ENCODE measurements at regions not wholly inside any gene's neighbourhood (a gene's known extent, or its start where the extent isn't known, plus 50 kb on each side); places are given as distances from the start of the nearest gene placed in this dataset.
A peak's percentile ranks its signal among the peaks of the same experiment; 100 is the strongest.

GRCh38 chr11:19552161-19552560 lies 160.5 kb upstream of the NAV2 start:
- Histone ChIP-seq H3K4me3 (no peak overlapping the region), H3K36me3 (ENCODE audit: insufficient read depth in 1 of 2, low read depth in 1 of 2) (no peaks in the 10 kb centered on the region), H3K4me1 (no peaks in the 10 kb centered on the region), H3K9me3 (no peaks in the 10 kb centered on the region), H3K27ac (no peak overlapping the region), H3K27me3 (ENCODE audit: insufficient read depth in 3 of 3, low read length in 2 of 3) (no peaks in the 10 kb centered on the region)
- intact Hi-C loops (cut with DNase I) = loop anchor here (1.0 to 5.0 kb wide), 6 partner anchors 235 to 481 kb away; no protein-coding TSS in a partner anchor
- no peak for TF ChIP-seq CTCF (IDR thresholded peaks at IDR 0.05)
- no peak for DNase-seq
- WGBS, 3 donors = 79 to 89% (median 86%) methylated on average over 8 of the region's 8 CpGs
- ATAC-seq = no peak

DNA sequence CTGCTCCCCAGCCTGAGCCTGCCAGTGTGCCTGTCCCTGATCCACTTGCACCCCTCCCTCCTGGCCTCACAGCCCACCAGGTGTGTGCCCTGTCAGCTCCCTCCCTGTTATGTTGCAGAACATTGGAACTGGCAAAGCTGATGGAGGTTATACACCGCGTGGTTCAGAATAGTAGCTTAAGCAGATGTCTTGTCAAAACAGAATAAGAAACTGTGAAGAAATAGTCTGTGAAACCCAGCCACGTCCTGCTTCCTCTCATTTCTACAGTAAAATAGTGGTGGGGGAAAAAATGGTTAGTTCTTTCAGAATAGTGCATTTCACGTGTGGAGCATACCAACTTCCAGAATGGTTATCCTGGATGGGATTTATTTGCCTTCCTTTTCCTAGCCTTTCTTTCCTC lies 161.2 kb upstream of the NAV2 start:
- 78 to 82% (median 81%) methylated on average over 4 of the region's 4 CpGs for WGBS, 3 donors
- no peak for ATAC-seq
- no peaks in the 10 kb centered on the region for H3K9me3 ChIP-seq
- no peaks in the 10 kb centered on the region for H3K27me3 ChIP-seq (ENCODE audit: insufficient read depth in 3 of 3, low read length in 2 of 3)
- no peaks in the 10 kb centered on the region for H3K4me1 ChIP-seq
- no peak for TF ChIP-seq CTCF (IDR thresholded peaks at IDR 0.05)
- no peak overlapping the region for H3K4me3 ChIP-seq
- no peak for DNase-seq
- intact Hi-C loops (cut with DNase I) = loop anchor here (5.0 kb wide), 3 partner anchors 234 to 389 kb away; no protein-coding TSS in a partner anchor
- no peaks in the 10 kb centered on the region for H3K36me3 ChIP-seq (ENCODE audit: insufficient read depth in 1 of 2, low read depth in 1 of 2)
- no peak overlapping the region for H3K27ac ChIP-seq

GRCh38 chr11:19547044-19547443 lies 165.6 kb upstream of the NAV2 start:
- WGBS, 3 donors = 57 to 62% (median 62%) methylated on average over 3 of the region's 3 CpGs
- peak in 1 of 4 donors; percentile 33 for ATAC-seq
- H3K27me3 ChIP-seq (ENCODE audit: insufficient read depth in 3 of 3, low read length in 2 of 3) = no peaks in the 10 kb centered on the region
- H3K4me1 ChIP-seq = no peaks in the 10 kb centered on the region
- TF ChIP-seq CTCF (IDR thresholded peaks at IDR 0.05) = no peak
- DNase-seq = no peak
- H3K27ac ChIP-seq = no peak overlapping the region
- no peaks in the 10 kb centered on the region for H3K9me3 ChIP-seq
- no peaks in the 10 kb centered on the region for H3K36me3 ChIP-seq (ENCODE audit: insufficient read depth in 1 of 2, low read depth in 1 of 2)
- H3K4me3 ChIP-seq = no peak overlapping the region
- intact Hi-C loops (cut with DNase I) = no loop called here

DNA sequence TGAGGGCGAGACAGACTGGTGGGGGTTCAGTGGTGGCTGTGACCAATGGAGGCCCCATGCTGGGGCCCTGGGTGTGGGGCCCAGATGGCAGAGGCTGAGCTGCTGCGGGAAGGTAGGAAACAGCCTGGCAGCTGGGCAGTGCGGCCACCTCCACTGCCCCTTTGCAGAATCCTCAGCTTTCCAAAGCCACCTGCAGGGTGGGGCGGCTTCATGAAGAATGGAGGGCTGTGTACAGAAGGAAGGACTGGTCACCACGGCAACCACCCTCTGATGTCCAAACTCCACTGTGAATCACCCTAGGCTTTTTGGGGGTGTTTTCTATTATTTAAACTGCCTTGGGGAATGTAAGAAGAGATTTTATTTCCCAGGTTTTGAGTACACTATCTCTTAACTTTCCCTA lies 166.3 kb upstream of the NAV2 start:
- DNase-seq (peak in 1 of 2 donors; percentile 36), ATAC-seq (no peak)
- no peaks in the 10 kb centered on the region for H3K4me1 ChIP-seq
- H3K27ac ChIP-seq = no peak overlapping the region
- no peaks in the 10 kb centered on the region for H3K9me3 ChIP-seq
- no peak for TF ChIP-seq CTCF (IDR thresholded peaks at IDR 0.05)
- no peaks in the 10 kb centered on the region for H3K36me3 ChIP-seq (ENCODE audit: insufficient read depth in 1 of 2, low read depth in 1 of 2)
- intact Hi-C loops (cut with DNase I) = no loop called here
- no peak overlapping the region for H3K4me3 ChIP-seq
- 87 to 89% (median 89%) methylated on average over 5 of the region's 5 CpGs for WGBS, 3 donors
- H3K27me3 ChIP-seq (ENCODE audit: insufficient read depth in 3 of 3, low read length in 2 of 3) = no peaks in the 10 kb centered on the region

DNA sequence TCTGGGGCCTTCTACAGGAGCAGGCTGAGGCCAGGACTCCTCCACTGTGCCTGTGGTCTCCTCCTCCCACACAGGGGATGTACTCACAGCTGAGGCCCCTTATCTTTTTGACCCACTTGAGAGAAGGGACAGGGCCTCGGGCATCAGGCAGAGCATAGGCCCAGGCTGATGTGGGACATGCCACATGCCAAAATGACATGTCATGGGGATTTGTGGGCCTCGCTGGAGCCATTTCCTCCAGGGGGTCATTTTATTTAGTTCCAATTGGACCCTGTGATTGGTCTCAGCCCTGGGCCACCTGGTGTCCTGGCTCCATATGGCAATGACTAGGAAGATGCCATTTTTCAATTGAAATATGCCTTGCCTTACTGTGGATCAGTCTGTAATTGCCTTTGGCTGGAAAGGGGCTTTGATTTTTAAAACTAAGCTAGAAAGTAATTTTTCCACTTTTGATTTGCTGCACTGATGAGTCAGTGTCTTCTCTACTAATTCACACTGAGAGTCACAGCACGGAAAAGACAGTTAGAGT lies 171.1 kb upstream of the NAV2 start:
- no peak for TF ChIP-seq CTCF (IDR thresholded peaks at IDR 0.05)
- H3K27me3 ChIP-seq (ENCODE audit: insufficient read depth in 3 of 3, low read length in 2 of 3) = no peaks in the 10 kb centered on the region
- H3K4me3 ChIP-seq = no peak overlapping the region
- no peaks in the 10 kb centered on the region for H3K4me1 ChIP-seq
- 47 to 68% (median 55%) methylated on average over 3 of the region's 3 CpGs for WGBS, 3 donors
- intact Hi-C loops (cut with DNase I) = no loop called here
- no peak overlapping the region for H3K27ac ChIP-seq
- ATAC-seq (no peak), DNase-seq (no peak)
- no peaks in the 10 kb centered on the region for H3K9me3 ChIP-seq
- no peaks in the 10 kb centered on the region for H3K36me3 ChIP-seq (ENCODE audit: insufficient read depth in 1 of 2, low read depth in 1 of 2)
